Smooth muscle cell (in vitro differentiated cells): ENCODE measurements at regions not wholly inside any gene's neighbourhood (a gene's known extent, or its start where the extent isn't known, plus 50 kb on each side); places are given as distances from the start of the nearest gene placed in this dataset.

Experiments
- DNase-seq: peaks from one replicate; lab custom pipeline; 2025; ENCODE audit not compliant: unreplicated experiment; lab: John Stamatoyannopoulos, UW
- H2AFZ ChIP-seq: fragments of 200-600 bp; sonication (generic); 2 replicates; pipeline ENCODE4 v1.6.0; 2016; ENCODE audit warnings: antibody characterized with exemption, low read depth, mild to moderate bottlenecking
- H3F3A ChIP-seq: fragments of 200-600 bp; sonication (generic); 2 replicates; pipeline ENCODE4 v1.6.0; 2017; ENCODE audit warnings: antibody characterized with exemption, low read depth
- H3K27ac ChIP-seq: fragments of 200-600 bp; sonication (generic); 2 replicates; pipeline ENCODE4 v1.5.1; 2016; ENCODE audit warnings: low read depth, mild to moderate bottlenecking
- H3K27me3 ChIP-seq: fragments of 200-600 bp; sonication (generic); 2 replicates; pipeline ENCODE4 v1.6.1; 2016; ENCODE audit warnings: low read depth, mild to moderate bottlenecking
- H3K36me3 ChIP-seq: fragments of 200-600 bp; sonication (generic); 2 replicates; pipeline ENCODE4 v1.5.1; 2016; ENCODE audit warnings: low read depth
- H3K4me1 ChIP-seq: fragments of 200-600 bp; sonication (generic); 2 replicates; pipeline ENCODE4 v1.5.1; 2016; ENCODE audit warnings: low read depth
- H3K4me2 ChIP-seq: fragments of 200-600 bp; sonication (generic); 2 replicates; pipeline ENCODE4 v1.6.0; 2016; ENCODE audit warnings: mild to moderate bottlenecking
- H3K4me3 ChIP-seq: fragments of 200-600 bp; sonication (generic); 2 replicates; pipeline ENCODE4 v1.5.1; 2016; ENCODE audit warnings: mild to moderate bottlenecking
- H3K79me2 ChIP-seq: fragments of 200-600 bp; sonication (generic); 2 replicates; pipeline ENCODE4 v1.6.0; 2016; ENCODE audit warnings: low read depth, mild to moderate bottlenecking
- H3K9ac ChIP-seq: fragments of 200-600 bp; sonication (generic); 2 replicates; pipeline ENCODE4 v1.6.0; 2016; ENCODE audit warnings: low read depth
- H3K9me3 ChIP-seq: fragments of 200-600 bp; sonication (generic); replicated peaks from 2 replicates; pipeline ENCODE4 v1.5.1; 2016; ENCODE audit warnings: low read depth
- H4K20me1 ChIP-seq: fragments of 200-600 bp; sonication (generic); 2 replicates; pipeline ENCODE4 v1.6.0; 2016; ENCODE audit warnings: low read depth
- CTCF ChIP-seq: fragments of 200-600 bp; sonication (generic); IDR thresholded peaks from 2 replicates; pipeline ENCODE4 v1.5.1; 2017; ENCODE audit warnings: borderline replicate concordance, mild to moderate bottlenecking, antibody characterized with exemption; ENCODE audit not compliant: insufficient read depth, poor library complexity, severe bottlenecking
- WGBS: methylation state at CpG from one replicate; pipeline ENCODE4 v1.1.7; 2016; ENCODE audit warnings: low lambda C conversion rate; 5-methylcytosine and 5-hydroxymethylcytosine counted together

- 88% methylated on average over 1 of the region's 1 CpG for WGBS
- no peaks in the 10 kb centered on the region for H3K4me1 ChIP-seq
These were observed 69.3 kb downstream of the KCNE4 start for GRCh38 chr2:223121283-223121682.

GRCh38 chr2:223122781-223123180 is 70.8 kb downstream of the KCNE4 start:
- no peaks in the 10 kb centered on the region for H3K27me3 ChIP-seq
- no peak for TF ChIP-seq CTCF
- no peaks in the 10 kb centered on the region for H3K36me3 ChIP-seq
- no peak overlapping the region for H3K9ac ChIP-seq
- H3F3A ChIP-seq = no peaks in the 10 kb centered on the region
- H3K4me3 ChIP-seq = no peak overlapping the region
- no peaks in the 10 kb centered on the region for H4K20me1 ChIP-seq
- H3K27ac ChIP-seq = no peak overlapping the region
- H3K4me1 ChIP-seq = no peaks in the 10 kb centered on the region
- no peak overlapping the region for H3K4me2 ChIP-seq
- 60% methylated on average over 4 of the region's 4 CpGs for WGBS
- no peak for DNase-seq
- H2AFZ ChIP-seq = no peak overlapping the region
- H3K79me2 ChIP-seq = no peaks in the 10 kb centered on the region
- H3K9me3 ChIP-seq = no peaks in the 10 kb centered on the region

More at GRCh38 chr2:223121283-223121682, 69.3 kb downstream of the KCNE4 start:
- no peak for TF ChIP-seq CTCF
- no peak overlapping the region for H3K4me3 ChIP-seq
- no peak overlapping the region for H3K9ac ChIP-seq
- DNase-seq = no peak
- H3K79me2 ChIP-seq = no peaks in the 10 kb centered on the region
- no peak overlapping the region for H3K4me2 ChIP-seq
- H4K20me1 ChIP-seq = no peaks in the 10 kb centered on the region
- no peak overlapping the region for H2AFZ ChIP-seq
- no peaks in the 10 kb centered on the region for H3K27me3 ChIP-seq
- no peaks in the 10 kb centered on the region for H3K9me3 ChIP-seq
- no peaks in the 10 kb centered on the region for H3F3A ChIP-seq
- H3K27ac ChIP-seq = no peak overlapping the region
- H3K36me3 ChIP-seq = no peaks in the 10 kb centered on the region

GRCh38 chr2:223123855-223124610 is 72.0 kb downstream of the KCNE4 start:
- DNase-seq = no peak
- Histone ChIP-seq H3K27ac (no peak overlapping the region), H3K36me3 (no peaks in the 10 kb centered on the region), H3K79me2 (no peaks in the 10 kb centered on the region), H3K4me2 (no peak overlapping the region), H3K9me3 (no peaks in the 10 kb centered on the region), H3F3A (no peaks in the 10 kb centered on the region), H2AFZ (peak overlapping the region; percentile 72), H3K9ac (no peak overlapping the region), H3K27me3 (no peaks in the 10 kb centered on the region), H3K4me3 (no peak overlapping the region), H3K4me1 (no peaks in the 10 kb centered on the region), H4K20me1 (no peaks in the 10 kb centered on the region)
- WGBS = 64% methylated on average over 6 of the region's 6 CpGs
- no peak for TF ChIP-seq CTCF

- DNase-seq = no peak
- Histone ChIP-seq H3K4me2 (no peak overlapping the region), H3K9ac (no peak overlapping the region), H3K27me3 (no peaks in the 10 kb centered on the region), H3F3A (no peaks in the 10 kb centered on the region), H3K4me1 (no peaks in the 10 kb centered on the region), H3K9me3 (no peaks in the 10 kb centered on the region), H3K79me2 (no peaks in the 10 kb centered on the region), H3K4me3 (no peak overlapping the region), H3K36me3 (no peaks in the 10 kb centered on the region), H2AFZ (no peak overlapping the region), H4K20me1 (no peaks in the 10 kb centered on the region), H3K27ac (no peak overlapping the region)
- TF ChIP-seq CTCF = no peak
- 90% methylated on average over 4 of the region's 4 CpGs for WGBS
These were observed 89.6 kb downstream of the KCNE4 start for GRCh38 chr2:223141606-223142005.
